ENCODE measurements at regions not wholly inside any gene's neighbourhood (a gene's known extent, or its start where the extent isn't known, plus 50 kb on each side); places are given as distances from the start of the nearest gene placed in this dataset.

- no peak for TF ChIP-seq CTCF (IDR thresholded peaks at IDR 0.05)
- TF ChIP-seq POLR2A (IDR thresholded peaks at IDR 0.05) = no peak
Observed at GRCh38 chr5:111602817-111603445, 90.6 kb upstream of the STARD4 start.
